ENCODE measurements at regions not wholly inside any gene's neighbourhood (a gene's known extent, or its start where the extent isn't known, plus 50 kb on each side); places are given as distances from the start of the nearest gene placed in this dataset.

DNA sequence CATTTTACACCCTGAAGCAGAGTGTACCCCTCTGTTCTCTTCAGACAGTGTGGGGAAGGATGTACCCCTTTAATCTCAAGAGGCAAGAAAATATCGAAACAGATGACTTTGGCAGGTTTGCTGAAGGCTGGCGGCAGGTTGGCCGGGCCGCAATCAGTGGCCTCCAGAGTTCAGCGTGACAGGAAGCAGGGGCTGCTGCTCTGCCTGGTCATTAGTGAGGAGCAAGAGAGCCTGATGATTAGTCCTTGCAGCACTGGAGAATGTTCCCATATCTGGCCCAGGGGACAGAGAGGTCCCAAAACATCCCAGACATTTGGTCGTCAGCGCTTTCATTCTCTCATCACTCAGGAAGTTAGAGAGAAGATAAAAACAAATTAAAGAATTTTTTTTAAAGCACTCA is 352.8 kb downstream of the SPRY1 start:
- Histone ChIP-seq H3K27ac (ENCODE audit: low read depth, low read length) (no peak overlapping the region), H3K4me1 (ENCODE audit: insufficient read depth, low read length) (no peaks in the 10 kb centered on the region), H3K36me3 (ENCODE audit: insufficient read depth, low read length) (no peaks in the 10 kb centered on the region), H3K4me3 (ENCODE audit: low read length) (no peak overlapping the region), H3K27me3 (ENCODE audit: insufficient read depth, low read length, poor library complexity, severe bottlenecking) (no peaks in the 10 kb centered on the region), H3K9me3 (ENCODE audit: low read length) (no peaks in the 10 kb centered on the region)
- Mint-ChIP-seq H3K27me3 (peaks cover 5 to 16% of the 10 kb centered on the region in 2 donors), H3K4me3 (no peak overlapping the region), H3K36me3 (no peaks in the 10 kb centered on the region), H3K27ac (no peak overlapping the region), H3K9me3 (peaks cover 0 to 3% (median 0%) of the 10 kb centered on the region in 5 donors), H3K4me1 (no peaks in the 10 kb centered on the region)
- DNase-seq: no peak
- ChIA-PET CTCF (no interaction called here), POLR2A (no interaction called here)

DNA sequence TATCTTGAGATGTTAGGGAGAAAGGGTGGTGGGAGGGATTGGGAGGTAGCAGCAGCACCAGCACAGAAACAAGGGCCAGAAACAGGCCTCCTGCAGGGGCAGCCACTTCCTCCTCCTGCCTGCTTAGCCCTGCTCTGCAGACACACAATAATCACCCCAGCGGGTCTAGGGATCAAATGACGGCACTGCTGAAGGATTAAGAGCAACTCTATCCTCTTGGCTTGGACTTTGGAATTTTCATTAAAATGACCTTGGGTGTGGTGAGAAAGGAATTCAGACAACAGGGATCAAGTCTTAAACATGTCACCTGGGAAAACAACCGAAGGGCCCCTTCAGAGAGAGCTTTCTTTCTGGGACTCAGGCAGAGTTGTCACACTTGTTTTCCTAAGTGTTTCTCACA is 353.4 kb downstream of the SPRY1 start:
- DNase-seq: no peak
- H3K4me1 ChIP-seq (ENCODE audit: insufficient read depth, low read length): no peaks in the 10 kb centered on the region
- no peaks in the 10 kb centered on the region for H3K36me3 Mint-ChIP-seq
- CTCF ChIA-PET: no interaction called here
- H3K9me3 Mint-ChIP-seq: peaks cover 0 to 3% (median 0%) of the 10 kb centered on the region in 5 donors
- no peak overlapping the region for H3K4me3 Mint-ChIP-seq
- no peaks in the 10 kb centered on the region for H3K27me3 ChIP-seq (ENCODE audit: insufficient read depth, low read length, poor library complexity, severe bottlenecking)
- no peak overlapping the region for H3K27ac Mint-ChIP-seq
- no peak overlapping the region for H3K4me3 ChIP-seq (ENCODE audit: low read length)
- no peaks in the 10 kb centered on the region for H3K36me3 ChIP-seq (ENCODE audit: insufficient read depth, low read length)
- POLR2A ChIA-PET: no interaction called here
- no peak overlapping the region for H3K27ac ChIP-seq (ENCODE audit: low read depth, low read length)
- H3K27me3 Mint-ChIP-seq: peaks cover 2 to 16% of the 10 kb centered on the region in 2 donors
- no peaks in the 10 kb centered on the region for H3K4me1 Mint-ChIP-seq
- H3K9me3 ChIP-seq (ENCODE audit: low read length): no peaks in the 10 kb centered on the region

DNA sequence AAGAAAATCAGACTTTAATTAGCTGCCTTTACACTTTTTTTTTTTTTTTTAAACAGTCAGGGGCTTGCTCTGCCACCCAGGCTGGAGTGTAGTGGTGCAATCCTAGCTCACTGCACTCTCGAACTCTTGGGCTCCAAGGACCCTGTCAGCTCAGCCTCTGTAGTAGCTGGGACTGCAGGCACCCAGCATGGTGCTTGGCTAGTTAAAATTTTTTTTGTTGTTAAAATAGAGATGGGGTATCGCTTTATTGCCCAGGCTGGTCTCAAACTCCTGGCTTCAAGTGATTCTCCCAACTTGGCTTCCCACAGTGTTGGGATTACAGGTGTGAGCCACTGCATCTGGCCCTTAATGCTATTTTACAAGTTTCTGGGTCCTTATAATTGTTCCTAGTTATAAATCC is 359.1 kb downstream of the SPRY1 start:
- H3K27ac Mint-ChIP-seq: no peak overlapping the region
- no peak for DNase-seq
- Histone ChIP-seq H3K9me3 (ENCODE audit: low read length) (no peaks in the 10 kb centered on the region), H3K27me3 (ENCODE audit: insufficient read depth, low read length, poor library complexity, severe bottlenecking) (no peaks in the 10 kb centered on the region), H3K4me1 (ENCODE audit: insufficient read depth, low read length) (no peaks in the 10 kb centered on the region), H3K4me3 (ENCODE audit: low read length) (no peak overlapping the region), H3K27ac (ENCODE audit: low read depth, low read length) (no peak overlapping the region), H3K36me3 (ENCODE audit: insufficient read depth, low read length) (no peaks in the 10 kb centered on the region)
- H3K27me3 Mint-ChIP-seq: no peaks in the 10 kb centered on the region
- ChIA-PET CTCF (no interaction called here), POLR2A (no interaction called here)
- H3K4me1 Mint-ChIP-seq: no peaks in the 10 kb centered on the region
- peaks cover 0 to 3% (median 0%) of the 10 kb centered on the region in 5 donors for H3K9me3 Mint-ChIP-seq
- H3K36me3 Mint-ChIP-seq: no peaks in the 10 kb centered on the region
- H3K4me3 Mint-ChIP-seq: no peak overlapping the region

DNA sequence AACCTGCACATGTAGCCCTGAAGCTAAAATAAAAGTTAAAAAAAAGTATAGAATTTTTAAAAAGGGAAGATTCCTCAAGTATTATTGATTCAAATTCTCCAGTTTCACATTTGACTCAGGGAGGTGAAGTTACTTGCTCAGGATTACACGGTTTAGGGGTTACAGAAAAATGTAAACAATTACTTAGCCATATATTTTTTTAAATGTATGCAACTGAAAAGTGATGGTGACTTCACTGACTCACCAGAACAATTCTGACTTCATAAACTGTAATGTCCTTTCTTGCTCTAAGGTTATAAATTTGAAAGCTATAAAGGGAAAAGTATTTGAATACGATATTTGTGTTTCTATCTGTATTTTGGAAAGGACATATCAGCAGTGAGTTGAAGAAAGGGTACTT is 371.2 kb downstream of the SPRY1 start:
- no peak for DNase-seq
- no peak overlapping the region for H3K4me3 ChIP-seq (ENCODE audit: low read length)
- H3K36me3 ChIP-seq (ENCODE audit: insufficient read depth, low read length): no peaks in the 10 kb centered on the region
- CTCF ChIA-PET: no interaction called here
- no peak overlapping the region for H3K27ac ChIP-seq (ENCODE audit: low read depth, low read length)
- Mint-ChIP-seq H3K4me3 (no peak overlapping the region), H3K9me3 (peaks cover 0 to 3% (median 0%) of the 10 kb centered on the region in 5 donors), H3K36me3 (no peaks in the 10 kb centered on the region), H3K27me3 (peaks cover 0 to 5% of the 10 kb centered on the region in 2 donors), H3K4me1 (no peaks in the 10 kb centered on the region), H3K27ac (no peak overlapping the region)
- no peaks in the 10 kb centered on the region for H3K9me3 ChIP-seq (ENCODE audit: low read length)
- H3K4me1 ChIP-seq (ENCODE audit: insufficient read depth, low read length): no peaks in the 10 kb centered on the region
- POLR2A ChIA-PET: no interaction called here
- no peaks in the 10 kb centered on the region for H3K27me3 ChIP-seq (ENCODE audit: insufficient read depth, low read length, poor library complexity, severe bottlenecking)

DNA sequence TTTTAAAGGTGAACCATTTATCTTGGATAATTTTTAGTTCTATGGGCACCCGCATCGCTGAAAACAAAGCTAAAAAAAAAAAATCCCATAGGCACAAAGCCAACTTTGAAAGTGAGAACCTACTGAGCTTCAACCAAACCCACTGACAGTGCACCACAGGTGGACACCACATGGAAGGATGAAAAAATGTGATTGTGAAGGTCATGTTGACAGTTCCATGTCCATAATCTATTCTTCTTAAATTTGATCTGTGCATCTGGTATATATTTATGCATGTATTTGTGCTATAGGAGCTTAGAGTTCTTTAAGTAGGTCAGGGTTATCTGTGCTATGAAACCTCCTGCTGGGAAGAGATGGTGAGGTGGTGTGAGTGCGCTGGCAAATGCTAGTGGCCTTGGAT is 374.3 kb downstream of the SPRY1 start:
- H3K27ac ChIP-seq (ENCODE audit: low read depth, low read length): no peak overlapping the region
- H3K27me3 Mint-ChIP-seq: peaks cover 0 to 5% of the 10 kb centered on the region in 2 donors
- no peaks in the 10 kb centered on the region for H3K4me1 Mint-ChIP-seq
- no peaks in the 10 kb centered on the region for H3K9me3 ChIP-seq (ENCODE audit: low read length)
- H3K36me3 ChIP-seq (ENCODE audit: insufficient read depth, low read length): no peaks in the 10 kb centered on the region
- no peak overlapping the region for H3K4me3 ChIP-seq (ENCODE audit: low read length)
- no peaks in the 10 kb centered on the region for H3K36me3 Mint-ChIP-seq
- DNase-seq: no peak
- ChIA-PET CTCF (no interaction called here), POLR2A (no interaction called here)
- no peak overlapping the region for H3K4me3 Mint-ChIP-seq
- H3K9me3 Mint-ChIP-seq: peaks cover 0 to 3% (median 0%) of the 10 kb centered on the region in 5 donors
- no peaks in the 10 kb centered on the region for H3K27me3 ChIP-seq (ENCODE audit: insufficient read depth, low read length, poor library complexity, severe bottlenecking)
- no peaks in the 10 kb centered on the region for H3K4me1 ChIP-seq (ENCODE audit: insufficient read depth, low read length)
- H3K27ac Mint-ChIP-seq: no peak overlapping the region

DNA sequence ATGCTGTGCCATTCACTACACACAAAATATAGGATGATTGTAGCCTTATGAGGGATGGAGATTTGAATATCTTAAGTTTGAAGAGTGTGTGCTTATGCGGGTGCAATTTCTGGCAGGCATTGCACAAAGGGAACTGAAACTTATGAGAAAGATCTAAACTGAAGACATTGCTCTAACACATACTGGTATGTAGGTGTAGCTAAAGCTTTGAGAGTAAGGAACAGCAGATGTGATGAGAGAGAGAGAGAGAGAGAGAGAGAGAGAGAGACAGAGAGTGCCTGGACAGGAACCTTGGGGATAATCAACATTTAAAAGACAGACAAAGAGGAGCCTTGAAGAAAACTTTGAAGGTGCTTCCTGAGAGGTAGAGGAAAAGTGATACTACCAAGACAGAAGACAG is 379.7 kb downstream of the SPRY1 start:
- Mint-ChIP-seq H3K36me3 (no peaks in the 10 kb centered on the region), H3K9me3 (no peaks in the 10 kb centered on the region), H3K4me1 (no peaks in the 10 kb centered on the region), H3K4me3 (no peak overlapping the region), H3K27ac (no peak overlapping the region), H3K27me3 (peaks cover 0 to 10% of the 10 kb centered on the region in 2 donors)
- Histone ChIP-seq H3K27me3 (ENCODE audit: insufficient read depth, low read length, poor library complexity, severe bottlenecking) (no peaks in the 10 kb centered on the region), H3K36me3 (ENCODE audit: insufficient read depth, low read length) (no peaks in the 10 kb centered on the region), H3K4me3 (ENCODE audit: low read length) (no peak overlapping the region), H3K27ac (ENCODE audit: low read depth, low read length) (no peak overlapping the region), H3K4me1 (ENCODE audit: insufficient read depth, low read length) (no peaks in the 10 kb centered on the region), H3K9me3 (ENCODE audit: low read length) (no peaks in the 10 kb centered on the region)
- DNase-seq: no peak
- ChIA-PET CTCF (no interaction called here), POLR2A (no interaction called here)

DNA sequence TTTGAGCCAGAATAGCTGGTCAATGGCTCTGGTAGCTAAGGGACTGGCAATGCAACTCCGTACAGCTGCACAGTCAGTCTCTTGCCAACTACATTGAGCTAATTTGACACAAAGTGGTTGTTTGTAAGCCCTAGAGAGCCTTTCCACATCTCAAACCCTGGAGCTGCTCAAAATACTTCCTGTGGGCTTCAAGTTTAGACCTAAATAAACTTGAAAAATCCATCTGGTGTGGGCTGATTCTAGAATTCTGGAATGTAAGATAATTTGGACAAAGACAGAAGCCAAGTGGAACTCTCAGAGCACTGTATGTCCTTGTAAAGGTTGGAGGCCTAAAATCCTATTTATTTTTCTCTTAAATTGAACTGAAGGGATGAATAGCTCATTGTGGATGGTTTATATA is 380.8 kb downstream of the SPRY1 start:
- POLR2A ChIA-PET: no interaction called here
- CTCF ChIA-PET: no interaction called here
- no peak for DNase-seq
- H3K36me3 ChIP-seq (ENCODE audit: insufficient read depth, low read length): no peaks in the 10 kb centered on the region
- no peak overlapping the region for H3K27ac ChIP-seq (ENCODE audit: low read depth, low read length)
- Mint-ChIP-seq H3K27me3 (peaks cover 0 to 7% of the 10 kb centered on the region in 2 donors), H3K4me3 (no peak overlapping the region), H3K4me1 (no peaks in the 10 kb centered on the region), H3K36me3 (no peaks in the 10 kb centered on the region), H3K9me3 (peaks cover 0 to 2% (median 0%) of the 10 kb centered on the region in 5 donors), H3K27ac (no peak overlapping the region)
- H3K9me3 ChIP-seq (ENCODE audit: low read length): no peaks in the 10 kb centered on the region
- H3K4me3 ChIP-seq (ENCODE audit: low read length): no peak overlapping the region
- no peaks in the 10 kb centered on the region for H3K4me1 ChIP-seq (ENCODE audit: insufficient read depth, low read length)
- no peaks in the 10 kb centered on the region for H3K27me3 ChIP-seq (ENCODE audit: insufficient read depth, low read length, poor library complexity, severe bottlenecking)

DNA sequence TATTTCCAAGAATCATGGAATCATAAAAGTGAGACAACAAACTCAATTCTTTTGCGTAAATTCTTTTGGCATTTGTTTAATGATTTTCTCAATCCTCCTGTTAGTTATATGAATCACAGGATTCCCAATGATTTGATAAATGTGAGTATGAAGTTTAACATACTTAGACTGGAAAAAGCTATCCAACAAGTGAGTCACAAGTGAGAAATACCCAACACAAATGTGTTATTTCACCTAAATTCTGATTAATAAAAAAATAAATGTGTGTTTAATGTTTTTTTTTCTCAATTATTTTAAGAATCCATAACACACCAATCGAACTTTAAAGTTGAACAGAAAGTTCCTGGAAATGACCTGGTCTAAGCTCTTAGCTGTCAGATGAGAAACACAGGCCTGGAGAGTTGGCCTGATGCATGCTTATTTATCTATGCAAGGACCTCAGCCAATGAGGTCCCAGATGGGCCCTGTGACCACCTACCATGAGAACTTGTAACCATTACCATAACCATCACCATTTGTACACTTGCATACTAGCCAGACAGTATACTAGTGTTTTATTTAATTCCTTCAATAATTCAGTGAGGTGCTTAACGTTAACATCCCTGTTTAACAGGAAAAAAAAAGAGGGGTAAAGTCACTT is 386.7 kb downstream of the SPRY1 start:
- Mint-ChIP-seq H3K4me1 (no peaks in the 10 kb centered on the region), H3K36me3 (no peaks in the 10 kb centered on the region), H3K27ac (no peak overlapping the region), H3K27me3 (peaks cover 0 to 7% of the 10 kb centered on the region in 2 donors), H3K4me3 (no peak overlapping the region), H3K9me3 (peaks cover 0 to 2% (median 0%) of the 10 kb centered on the region in 5 donors)
- no peak overlapping the region for H3K27ac ChIP-seq (ENCODE audit: low read depth, low read length)
- no peaks in the 10 kb centered on the region for H3K9me3 ChIP-seq (ENCODE audit: low read length)
- H3K36me3 ChIP-seq (ENCODE audit: insufficient read depth, low read length): no peaks in the 10 kb centered on the region
- ChIA-PET POLR2A (no interaction called here), CTCF (no interaction called here)
- no peak for DNase-seq
- no peak overlapping the region for H3K4me3 ChIP-seq (ENCODE audit: low read length)
- no peaks in the 10 kb centered on the region for H3K27me3 ChIP-seq (ENCODE audit: insufficient read depth, low read length, poor library complexity, severe bottlenecking)
- H3K4me1 ChIP-seq (ENCODE audit: insufficient read depth, low read length): no peaks in the 10 kb centered on the region

DNA sequence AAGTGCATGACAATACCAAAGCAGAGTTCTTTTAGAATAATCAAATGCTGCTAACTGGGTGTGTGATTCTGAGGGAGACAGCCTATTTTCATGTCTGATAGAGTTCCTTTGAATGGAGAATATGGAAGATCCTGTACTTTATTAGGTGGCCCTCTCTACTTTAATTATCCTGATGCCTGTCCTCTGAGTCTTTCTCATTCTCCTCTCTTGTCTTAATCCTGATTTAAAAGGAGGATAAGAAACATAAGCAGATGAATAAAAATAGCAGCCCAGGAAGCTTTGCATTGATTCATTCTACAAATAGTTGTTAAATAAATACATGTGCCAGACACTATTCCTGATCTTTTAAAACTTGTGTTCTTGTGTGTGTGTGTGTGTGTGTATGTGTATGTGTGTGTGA is 387.3 kb downstream of the SPRY1 start:
- Mint-ChIP-seq H3K4me1 (no peaks in the 10 kb centered on the region), H3K9me3 (peaks cover 0 to 2% (median 0%) of the 10 kb centered on the region in 5 donors), H3K4me3 (no peak overlapping the region), H3K27me3 (peaks cover 0 to 4% of the 10 kb centered on the region in 2 donors), H3K36me3 (no peaks in the 10 kb centered on the region), H3K27ac (no peak overlapping the region)
- Histone ChIP-seq H3K27me3 (ENCODE audit: insufficient read depth, low read length, poor library complexity, severe bottlenecking) (no peaks in the 10 kb centered on the region), H3K9me3 (ENCODE audit: low read length) (no peaks in the 10 kb centered on the region), H3K4me3 (ENCODE audit: low read length) (no peak overlapping the region), H3K4me1 (ENCODE audit: insufficient read depth, low read length) (no peaks in the 10 kb centered on the region), H3K27ac (ENCODE audit: low read depth, low read length) (no peak overlapping the region), H3K36me3 (ENCODE audit: insufficient read depth, low read length) (no peaks in the 10 kb centered on the region)
- DNase-seq: no peak
- CTCF ChIA-PET: no interaction called here
- POLR2A ChIA-PET: no interaction called here
